ENCODE measurements at regions not wholly inside any gene's neighbourhood (a gene's known extent, or its start where the extent isn't known, plus 50 kb on each side); places are given as distances from the start of the nearest gene placed in this dataset.

- no peak for DNase-seq
Measured at GRCh38 chr4:180710628-180711337, 1532.4 kb upstream of the TENM3 start.

- no peak for DNase-seq
Measured at GRCh38 chr4:180717451-180718033, 1525.7 kb upstream of the TENM3 start.

GRCh38 chr4:180721356-180721755 lies 1521.8 kb upstream of the TENM3 start:
- no peak for DNase-seq

- DNase-seq = no peak
Measured at GRCh38 chr4:180726611-180727010, 1516.6 kb upstream of the TENM3 start.

GRCh38 chr4:180727478-180727877 lies 1515.7 kb upstream of the TENM3 start:
- no peak for DNase-seq

GRCh38 chr4:180734753-180735432 lies 1508.3 kb upstream of the TENM3 start:
- DNase-seq = no peak

GRCh38 chr4:180741703-180742102 lies 1501.5 kb upstream of the TENM3 start:
- DNase-seq = no peak

- DNase-seq = no peak
Measured at GRCh38 chr4:180745019-180745418, 1498.2 kb upstream of the TENM3 start.

GRCh38 chr4:180751009-180751408 lies 1492.2 kb upstream of the TENM3 start:
- DNase-seq = no peak

GRCh38 chr4:180757927-180758326 lies 1485.3 kb upstream of the TENM3 start:
- no peak for DNase-seq

- DNase-seq = no peak
Measured at GRCh38 chr4:180766045-180766444, 1477.2 kb upstream of the TENM3 start.

GRCh38 chr4:180766944-180767729 lies 1476.1 kb upstream of the TENM3 start:
- no peak for DNase-seq

GRCh38 chr4:180768610-180769009 lies 1474.6 kb upstream of the TENM3 start:
- no peak for DNase-seq

GRCh38 chr4:180769791-180770190 lies 1473.4 kb upstream of the TENM3 start:
- no peak for DNase-seq

GRCh38 chr4:180770265-180770664 lies 1472.9 kb upstream of the TENM3 start:
- no peak for DNase-seq

GRCh38 chr4:180784940-180785339 lies 1458.3 kb upstream of the TENM3 start:
- DNase-seq = no peak

- DNase-seq = no peak
Measured at GRCh38 chr4:180788729-180789128, 1454.5 kb upstream of the TENM3 start.

- DNase-seq = no peak
Measured at GRCh38 chr4:180789929-180790328, 1453.3 kb upstream of the TENM3 start.

- no peak for DNase-seq
Measured at GRCh38 chr4:180790471-180790870, 1452.7 kb upstream of the TENM3 start.

GRCh38 chr4:180792541-180792940 lies 1450.7 kb upstream of the TENM3 start:
- no peak for DNase-seq

GRCh38 chr4:180794333-180794732 lies 1448.9 kb upstream of the TENM3 start:
- DNase-seq = no peak

GRCh38 chr4:180798036-180798577 lies 1445.1 kb upstream of the TENM3 start:
- DNase-seq = no peak

- DNase-seq = no peak
Measured at GRCh38 chr4:180799798-180800197, 1443.4 kb upstream of the TENM3 start.

All from stimulated activated CD4-positive, alpha-beta T cell treated with anti-CD3 and anti-CD28 coated beads, Interleukin-12 subunit alpha, Interleukin-12 subunit beta, amount 100 ng/mL, for 4 hours (primary cell).